ENCODE measurements at regions not wholly inside any gene's neighbourhood (a gene's known extent, or its start where the extent isn't known, plus 50 kb on each side); places are given as distances from the start of the nearest gene placed in this dataset.
"Not testable (repeated sequence)": the region's sequence is repeated elsewhere in the genome, so short reads cannot be mapped to it uniquely, and the experiment has no call there.

DNA sequence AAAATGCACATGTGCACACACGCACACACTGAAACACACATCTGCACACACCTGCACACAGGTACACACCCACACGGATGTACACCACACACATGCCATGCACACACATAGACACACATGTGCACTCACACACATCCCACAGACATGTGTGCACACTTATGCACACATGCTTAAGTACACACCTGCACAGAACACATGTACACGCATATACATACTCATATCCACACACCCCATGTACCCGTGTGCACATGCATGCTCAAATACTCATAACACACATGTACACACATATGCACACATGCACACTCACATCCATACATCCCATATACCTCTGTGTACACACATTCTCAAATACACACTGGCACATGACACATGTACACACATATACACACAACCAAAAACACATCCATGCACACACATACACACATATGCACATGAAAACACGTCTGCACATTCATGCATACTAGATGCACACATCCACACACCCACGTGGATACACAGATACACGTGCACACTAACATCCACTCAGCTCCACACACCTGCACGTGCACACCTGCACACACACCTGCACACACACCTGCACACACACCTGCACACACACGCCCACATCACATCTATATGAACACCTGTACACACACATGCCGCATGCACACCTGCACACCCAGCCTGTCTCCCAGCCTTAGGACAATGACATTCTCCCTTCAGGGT lies 336.7 kb downstream of the ADGRD1 start:
- DNase-seq, result no peak

DNA sequence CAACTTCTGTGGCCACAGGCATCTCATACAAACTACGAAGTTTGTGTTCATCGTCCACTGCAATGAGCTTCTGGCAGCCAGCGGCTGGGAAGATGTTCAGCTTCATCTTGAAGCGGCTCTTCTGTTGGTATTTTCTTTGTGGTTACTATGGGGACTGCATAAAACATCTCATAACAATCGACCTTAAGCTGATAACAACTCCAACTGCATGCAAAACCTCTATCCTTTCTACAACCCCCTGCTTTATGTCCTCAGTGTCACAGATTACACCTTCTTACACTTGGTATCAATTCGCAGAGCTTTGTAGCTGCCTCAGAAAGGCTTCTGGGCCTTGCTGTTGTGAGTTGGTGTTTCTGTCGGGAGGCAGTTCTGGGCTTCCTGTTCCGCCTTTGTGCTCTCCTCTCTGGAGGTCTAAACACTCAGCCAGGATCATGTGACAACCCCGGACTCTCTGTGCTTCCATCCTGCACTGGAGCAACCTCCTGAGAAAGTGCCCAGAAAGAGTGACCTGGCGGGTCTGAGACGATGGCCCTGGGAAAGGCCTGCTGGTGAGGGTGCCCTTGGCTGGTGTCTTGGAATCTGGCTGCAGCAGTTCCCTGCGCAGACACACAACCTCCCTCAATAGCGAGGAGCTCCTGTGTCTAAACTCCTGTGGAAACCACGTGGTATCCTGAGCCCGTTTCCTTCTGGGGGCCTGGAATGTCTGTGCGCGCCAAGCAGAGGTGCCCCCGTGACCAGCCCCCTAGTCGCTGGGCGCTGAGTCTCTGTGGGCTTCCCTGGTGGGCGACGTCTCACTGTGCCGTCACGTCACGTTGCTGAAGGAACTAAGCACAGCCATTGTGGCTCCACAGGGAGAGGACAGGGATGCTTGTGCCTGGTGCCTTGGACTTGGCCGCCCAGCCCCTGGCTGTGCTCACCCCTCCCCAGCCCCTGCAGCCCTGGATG lies 339.6 kb downstream of the ADGRD1 start:
- DNase-seq, result not testable (repeated sequence)

DNA sequence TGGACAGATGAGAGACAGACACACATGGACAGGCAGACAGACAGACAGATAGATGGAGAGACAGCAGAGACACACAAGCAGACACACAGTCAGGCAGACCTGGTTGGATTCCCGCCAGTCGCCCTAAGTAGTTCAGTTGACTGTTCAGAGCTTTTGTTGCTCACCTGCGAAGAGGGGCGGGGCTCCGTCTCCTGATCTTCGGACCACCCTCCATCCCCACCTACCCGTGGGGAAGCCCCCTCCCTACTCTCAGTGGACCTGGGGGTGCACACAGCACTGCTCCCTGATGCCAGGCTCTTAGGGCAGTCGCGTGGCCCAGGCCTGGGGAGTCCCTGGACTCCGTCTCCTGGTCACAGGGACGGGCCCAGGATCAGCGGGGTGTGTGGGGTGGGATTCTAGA lies 341.0 kb downstream of the ADGRD1 start:
- DNase-seq, result not testable (repeated sequence)

- not testable (repeated sequence) for DNase-seq
Measured at GRCh38 chr12:131295117-131295516, 341.4 kb downstream of the ADGRD1 start.

DNA sequence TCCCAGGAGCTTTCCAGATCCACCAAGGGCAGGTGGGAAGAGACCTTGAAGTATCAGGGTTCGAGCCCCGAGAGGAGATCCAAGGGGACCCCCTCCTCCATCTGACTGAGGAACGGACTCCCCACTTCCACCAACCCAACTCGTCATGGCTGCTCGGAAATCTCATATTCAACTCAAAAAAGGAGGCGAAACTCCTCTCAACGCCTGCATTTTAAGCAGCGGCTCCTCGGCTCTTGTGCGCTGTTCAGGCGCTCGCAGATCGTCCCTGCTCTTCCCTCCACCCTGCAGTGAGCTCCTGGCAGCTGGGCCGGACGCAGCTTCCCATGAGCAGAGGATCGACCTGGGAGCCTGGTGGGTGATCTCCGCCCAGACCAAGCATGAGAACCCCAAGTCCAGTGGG lies 341.9 kb downstream of the ADGRD1 start:
- DNase-seq, result not testable (repeated sequence)

DNA sequence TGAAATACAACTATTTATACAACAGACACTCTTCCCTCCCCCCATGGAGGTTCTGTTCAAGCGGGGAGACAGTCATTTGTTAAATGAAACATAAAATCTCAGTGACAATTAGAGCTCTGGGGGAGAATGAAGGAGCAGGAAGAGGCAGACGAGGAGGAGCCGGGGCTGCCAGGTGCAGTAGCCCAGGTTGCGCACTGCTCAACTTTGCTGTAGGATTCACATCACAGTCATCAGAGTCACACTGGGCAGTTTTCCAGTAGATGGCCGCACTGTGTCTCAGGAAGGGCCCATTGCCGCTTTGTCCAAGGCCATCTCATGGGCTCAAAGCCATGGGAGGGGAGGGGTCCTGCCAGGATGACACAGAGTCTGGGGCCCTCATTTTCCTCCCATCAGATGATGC lies 342.4 kb downstream of the ADGRD1 start:
- DNase-seq, result not testable (repeated sequence)

DNA sequence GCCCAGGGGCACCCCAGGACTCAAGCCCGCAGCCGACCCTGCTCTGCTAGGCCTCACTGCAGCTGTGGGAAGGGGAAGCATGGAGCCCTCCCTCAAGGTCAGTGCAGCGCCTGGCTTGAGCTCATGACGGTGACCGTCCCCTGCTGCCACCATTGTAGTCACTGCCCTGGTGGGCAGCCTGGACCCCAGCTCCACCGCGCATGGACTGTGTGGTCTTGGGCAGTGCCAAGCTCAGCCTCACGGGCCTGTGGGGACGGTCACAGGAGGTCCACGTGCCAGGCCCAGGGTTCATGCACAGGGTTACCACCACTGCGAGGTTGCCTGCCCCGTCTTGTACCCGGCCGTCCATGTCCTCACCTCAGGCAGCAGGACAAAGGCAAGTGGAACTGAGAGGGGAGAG lies 342.9 kb downstream of the ADGRD1 start:
- not testable (repeated sequence) for DNase-seq

DNA sequence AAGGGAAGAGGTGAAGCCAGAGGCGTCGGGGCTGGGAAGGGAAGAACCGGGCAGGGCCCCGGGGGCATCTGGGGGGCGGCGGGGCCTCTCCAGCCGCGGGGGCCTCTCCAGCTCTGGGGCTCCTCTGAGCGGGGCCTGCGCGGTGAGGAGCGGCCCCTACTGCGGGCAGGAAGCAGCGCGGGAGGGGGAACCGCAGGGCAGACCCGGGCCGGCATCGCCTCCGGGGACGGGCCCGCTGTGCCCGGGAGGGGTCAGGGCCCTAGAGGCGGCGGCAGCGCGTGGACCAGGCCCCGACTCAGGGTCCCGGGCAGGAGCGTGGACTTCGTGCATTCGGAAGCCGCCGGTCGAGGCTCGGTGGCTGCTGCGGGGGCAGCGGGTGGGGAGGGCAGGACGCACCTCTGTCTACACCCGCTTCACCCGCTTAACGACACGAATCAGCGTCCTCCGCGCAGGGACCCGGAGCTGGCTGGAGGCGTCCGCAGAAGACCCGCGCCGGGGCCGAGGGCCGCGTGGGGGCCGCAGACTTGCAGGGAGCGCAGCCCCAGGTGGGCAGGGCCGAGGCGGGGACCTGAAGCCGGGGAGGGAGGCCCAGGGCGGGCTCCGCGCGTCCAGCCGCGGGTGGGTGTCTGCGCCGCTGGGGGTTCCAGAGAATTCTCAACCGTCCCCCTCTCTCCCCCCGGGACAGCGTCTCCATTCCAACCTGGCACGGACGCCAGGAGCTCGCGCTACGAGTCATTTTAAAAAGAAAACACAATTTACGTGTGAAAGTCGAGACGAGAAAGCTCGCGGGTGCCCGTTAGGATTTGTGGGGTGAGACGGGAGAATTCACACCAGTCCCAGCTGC lies 345.0 kb downstream of the ADGRD1 start:
- DNase-seq, result not testable (repeated sequence)

DNA sequence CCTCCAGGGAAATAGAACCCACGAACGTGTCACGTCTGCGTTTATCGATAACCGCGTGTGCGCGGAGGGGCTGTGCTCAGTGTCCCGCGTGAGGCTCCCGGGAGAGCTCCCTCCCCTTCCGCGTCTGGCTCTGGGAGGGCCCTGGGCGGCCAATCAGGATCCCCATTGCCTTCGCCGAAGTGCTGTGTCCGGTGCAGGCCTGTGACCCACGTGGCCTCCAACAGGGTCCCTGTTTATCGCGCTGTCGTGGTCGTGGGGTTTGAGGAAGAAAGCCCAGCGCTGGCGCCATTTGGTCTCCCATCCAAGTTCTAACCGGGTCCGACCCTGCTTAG lies 345.6 kb downstream of the ADGRD1 start:
- DNase-seq, result not testable (repeated sequence)

GRCh38 chr12:131303576-131303975 lies 349.9 kb downstream of the ADGRD1 start:
- not testable (repeated sequence) for DNase-seq

- DNase-seq, result not testable (repeated sequence)
Measured at GRCh38 chr12:131304642-131305041, 350.9 kb downstream of the ADGRD1 start.

- DNase-seq, result no peak
Measured at GRCh38 chr12:131309700-131310099, 356.0 kb downstream of the ADGRD1 start.

DNA sequence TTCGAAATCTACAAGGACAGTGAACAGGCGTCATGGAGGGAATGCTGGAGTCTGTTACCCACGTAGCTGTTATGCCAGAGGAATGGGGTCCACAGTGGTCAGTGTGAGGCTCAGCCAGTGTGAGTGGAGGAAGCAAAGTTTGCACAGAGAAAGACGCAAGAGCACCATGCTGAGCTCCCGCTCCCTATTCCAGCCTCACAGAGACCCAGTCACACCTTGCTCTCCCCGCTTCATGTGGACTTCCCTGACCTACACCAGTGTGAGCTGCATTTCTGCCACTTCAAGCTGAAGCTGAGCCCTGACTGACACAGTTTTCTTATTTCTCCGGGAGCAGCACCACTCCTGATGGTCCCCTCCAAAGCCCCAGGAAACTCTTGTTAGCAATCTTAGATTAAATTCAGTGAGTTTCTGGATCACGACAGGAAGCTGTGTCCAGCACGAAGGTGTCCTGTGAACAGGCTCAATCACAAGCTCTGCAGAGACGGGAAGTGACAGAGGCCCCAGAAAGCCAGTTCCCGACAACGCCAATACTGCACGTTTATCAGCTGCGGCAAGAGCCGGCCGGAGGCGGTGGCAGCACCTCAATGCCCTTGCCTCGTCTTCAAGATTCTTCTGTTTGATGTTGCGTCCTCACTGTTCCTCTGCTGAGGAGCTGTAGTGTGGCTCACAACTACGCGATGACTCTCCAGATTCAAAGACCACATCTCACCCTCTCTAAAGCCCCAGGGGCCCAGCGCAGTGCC lies 356.7 kb downstream of the ADGRD1 start:
- DNase-seq, result not testable (repeated sequence)

- not testable (repeated sequence) for DNase-seq
Measured at GRCh38 chr12:131311279-131311722, 357.6 kb downstream of the ADGRD1 start.

DNA sequence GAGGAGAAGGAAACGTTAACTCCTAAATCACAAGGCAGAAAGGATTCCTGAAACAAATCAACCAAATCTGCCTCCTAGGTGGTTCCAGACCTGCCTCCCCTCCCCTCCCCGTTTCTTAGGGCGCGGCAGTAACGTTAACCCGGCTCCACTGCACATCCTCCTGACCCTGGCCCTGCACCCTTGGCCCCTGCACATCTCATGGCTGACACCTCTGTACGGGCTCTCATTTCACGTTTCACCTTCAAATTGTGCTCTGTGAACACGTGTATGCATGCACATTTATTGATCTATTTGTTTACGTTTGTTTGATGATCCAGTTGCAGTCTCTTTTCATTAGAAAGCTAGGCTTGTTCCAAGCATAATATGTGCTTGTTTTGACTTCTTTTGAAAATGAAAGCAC lies 358.1 kb downstream of the ADGRD1 start:
- no peak for DNase-seq

DNA sequence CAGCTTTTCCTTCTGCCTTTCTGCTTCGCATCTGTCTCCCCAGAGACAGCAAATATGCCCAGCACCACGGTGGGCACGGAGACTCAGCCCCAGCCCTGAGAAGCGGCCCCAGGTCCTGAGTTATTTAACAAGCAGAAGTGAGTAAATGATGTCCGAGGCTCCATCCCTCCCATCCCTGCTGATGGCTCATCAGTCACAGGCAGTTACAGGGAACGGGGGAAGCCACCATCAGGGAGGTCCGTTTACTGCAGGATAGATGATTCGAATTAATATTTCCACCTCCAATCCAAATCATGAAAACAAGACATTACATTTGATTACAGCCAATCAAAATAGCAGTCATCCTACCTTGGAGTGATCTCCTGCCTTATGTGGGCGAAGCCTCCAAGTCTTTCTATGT lies 358.7 kb downstream of the ADGRD1 start:
- DNase-seq, result not testable (repeated sequence)

- no peak for DNase-seq
Measured at GRCh38 chr12:131312793-131313545, 359.3 kb downstream of the ADGRD1 start.

DNA sequence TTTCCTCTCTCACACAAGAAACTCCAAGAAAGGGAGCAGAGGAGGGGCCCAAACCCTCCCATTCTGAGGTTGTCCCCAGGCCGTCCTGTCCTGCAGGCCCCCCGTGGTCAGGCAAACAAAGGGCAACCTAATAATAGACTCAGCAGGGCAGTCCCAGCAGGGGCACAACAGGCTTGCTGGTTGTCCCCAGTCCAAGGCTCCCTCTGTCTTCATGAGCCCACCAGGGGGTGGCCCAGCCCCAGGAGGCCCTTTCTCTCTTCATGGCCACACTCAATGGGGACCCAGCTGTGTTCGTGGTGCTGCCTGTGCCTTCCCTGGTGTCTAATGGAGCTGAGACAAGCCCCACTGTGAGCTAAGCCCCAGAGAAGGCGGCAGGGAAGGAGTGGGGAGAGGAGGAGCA lies 359.9 kb downstream of the ADGRD1 start:
- no peak for DNase-seq

DNA sequence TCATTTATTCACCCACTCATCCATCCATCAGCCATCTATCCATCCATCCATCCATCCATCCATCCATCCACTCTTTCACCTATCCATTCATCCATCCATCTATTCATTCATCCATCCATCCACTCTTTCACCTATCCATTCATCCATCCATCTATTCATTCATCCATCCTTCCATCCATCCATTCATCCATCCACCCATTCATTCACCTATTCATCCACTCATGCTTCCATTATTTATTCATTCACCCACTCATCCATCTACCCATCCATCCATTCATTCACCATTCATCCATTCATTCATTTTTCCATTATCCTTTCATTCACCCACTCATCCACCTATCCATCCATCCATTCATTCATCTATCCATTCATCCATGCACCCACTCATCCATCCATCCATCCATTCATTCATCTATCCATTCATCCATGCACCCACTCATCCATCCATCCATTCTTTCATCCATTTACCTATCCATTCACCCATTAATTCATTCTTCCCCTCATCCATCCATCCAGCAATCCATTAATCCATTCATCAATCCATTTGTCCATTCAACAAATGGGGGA lies 360.9 kb downstream of the ADGRD1 start:
- no peak for DNase-seq

GRCh38 chr12:131315601-131316000 lies 361.9 kb downstream of the ADGRD1 start:
- no peak for DNase-seq

DNA sequence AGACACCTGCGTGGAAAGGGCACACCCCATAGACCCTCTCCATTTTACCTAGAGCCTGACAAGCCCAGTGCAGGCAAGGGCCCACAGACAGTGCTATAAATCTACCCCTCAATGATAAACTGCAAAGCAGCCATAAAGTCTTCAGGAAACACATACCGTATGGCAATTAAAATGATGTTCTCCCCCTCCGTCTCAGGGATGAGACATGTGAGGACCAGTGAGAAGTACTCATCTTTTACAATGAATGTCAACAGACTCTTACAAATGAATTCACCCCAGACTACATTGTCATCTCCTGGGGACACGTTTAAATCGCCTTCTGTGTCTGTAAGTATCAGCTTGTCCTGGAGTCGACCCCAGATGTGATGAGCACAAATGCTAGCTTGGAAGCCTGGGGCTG lies 362.7 kb downstream of the ADGRD1 start:
- DNase-seq, result no peak

Measured in central memory CD4-positive, alpha-beta T cell (primary cell).